PC-3 (cell line): ENCODE measurements at regions not wholly inside any gene's neighbourhood (a gene's known extent, or its start where the extent isn't known, plus 50 kb on each side); places are given as distances from the start of the nearest gene placed in this dataset.

Experiments
- ATAC-seq: fragments of 200-7000 bp; cut with Tn5 transposase; 2 replicates; pipeline ENCODE4 v1.9.1; 2020; ENCODE audit warnings: mild to moderate bottlenecking, moderate library complexity
- BruUV-seq: library from RNA; stranded (reverse); fragments of 400-500 nt; replicated peaks from 2 replicates; lab custom pipeline; 2021; lab: Mats Ljungman, UMichigan
- CTCF ChIA-PET: fragments of 300-600 bp; sonication (Branson Sonifier 250); formaldehyde crosslinking; loops from one replicate; lab custom pipeline; 2022; ENCODE audit warnings: antibody characterized with exemption; lab: Charles Lee
- POLR2A ChIA-PET: fragments of 300-600 bp; sonication (Branson Sonifier 250); formaldehyde crosslinking; loops from one replicate; lab custom pipeline; 2022; ENCODE audit warnings: antibody characterized with exemption; ENCODE audit not compliant: unreplicated experiment; lab: Charles Lee
- DNase-seq: peaks from one replicate; pipeline ENCODE4 v3.0.0-alpha.2; 2015
- H2AFZ ChIP-seq: fragments of 300-600 bp; sonication (generic); 2 replicates; pipeline ENCODE4 v1.6.0; 2016; ENCODE audit warnings: antibody characterized with exemption, low read length
- H3F3A ChIP-seq: fragments of 300-600 bp; sonication (generic); one replicate; pipeline ENCODE4 v1.6.0; 2017; ENCODE audit warnings: antibody characterized with exemption, low read length, control low read depth, mild to moderate bottlenecking; ENCODE audit not compliant: unreplicated experiment
- H3K27ac ChIP-seq: fragments of 300-600 bp; sonication (generic); 2 replicates; pipeline ENCODE4 v1.5.1; 2016; ENCODE audit warnings: mild to moderate bottlenecking, low read length
- H3K27me3 ChIP-seq: fragments of 300-600 bp; sonication (generic); 2 replicates; pipeline ENCODE4 v1.6.1; 2016; ENCODE audit warnings: low read length, mixed read lengths
- H3K36me3 ChIP-seq: fragments of 300-600 bp; sonication (generic); 2 replicates; pipeline ENCODE4 v1.6.1; 2016; ENCODE audit warnings: low read depth, mixed run types, low read length, mixed read lengths
- H3K4me1 ChIP-seq: fragments of 300-600 bp; sonication (generic); 2 replicates; pipeline ENCODE4 v1.5.1; 2016; ENCODE audit warnings: low read length; ENCODE audit not compliant: insufficient read depth
- H3K4me2 ChIP-seq: fragments of 300-600 bp; sonication (generic); 2 replicates; pipeline ENCODE4 v1.6.0; 2016; ENCODE audit warnings: low read length
- H3K4me3 ChIP-seq: fragments of 300-600 bp; sonication (generic); 2 replicates; pipeline ENCODE4 v1.5.1; 2016; ENCODE audit warnings: mild to moderate bottlenecking, low read length, mixed read lengths
- H3K79me2 ChIP-seq: fragments of 300-600 bp; sonication (generic); 2 replicates; pipeline ENCODE4 v1.6.1; 2017; ENCODE audit warnings: low read length, mixed read lengths
- H3K9ac ChIP-seq: fragments of 300-600 bp; sonication (generic); 2 replicates; pipeline ENCODE4 v1.6.0; 2016; ENCODE audit warnings: mild to moderate bottlenecking, low read length
- H3K9me2 ChIP-seq: fragments of 300-600 bp; sonication (generic); replicated peaks from 2 replicates; pipeline ENCODE4 v1.6.1; 2016; ENCODE audit warnings: mixed run types, low read length, mixed read lengths
- H3K9me3 ChIP-seq: fragments of 300-600 bp; sonication (generic); 2 replicates; pipeline ENCODE4 v1.6.1; 2016; ENCODE audit warnings: low read length, mixed read lengths
- H4K20me1 ChIP-seq: fragments of 300-600 bp; sonication (generic); 2 replicates; pipeline ENCODE4 v1.6.1; 2016; ENCODE audit warnings: low read length, mixed read lengths
- EZH2 ChIP-seq: fragments of 300-600 bp; sonication (generic); IDR thresholded peaks from one replicate; pipeline ENCODE4 v1.6.1; 2017; ENCODE audit warnings: antibody characterized with exemption, mild to moderate bottlenecking, low read length; ENCODE audit not compliant: unreplicated experiment
- EZH2phosphoT487 ChIP-seq: fragments of 300-600 bp; sonication (generic); IDR thresholded peaks from 2 replicates; pipeline ENCODE4 v1.6.1; 2018; ENCODE audit warnings: mild to moderate bottlenecking, antibody characterized with exemption, low read length, borderline replicate concordance
- intact Hi-C: fragments of 100-400 bp; cut with micrococcal nuclease; formaldehyde crosslinking; loops from 2 replicates; pipeline ENCODE4 v1.9.0; 2023
- TF ChIP-seq, protein P1 (sequence below): fragments of 300-600 bp; sonication (generic); conservative IDR thresholded peaks from 2 replicates; pipeline ENCODE4 v1.5.1; 2017; ENCODE audit warnings: antibody characterized with exemption, low read depth, mild to moderate bottlenecking, low read length

GRCh38 chr12:90233168-90234100 is 524.8 kb upstream of the ATP2B1 start:
- intact Hi-C loops: no loop called here
- H3K9me3 ChIP-seq: no peaks in the 10 kb centered on the region
- H3K27ac ChIP-seq: no peak overlapping the region
- H3K79me2 ChIP-seq: no peaks in the 10 kb centered on the region
- DNase-seq: no peak
- no peak overlapping the region for H3K4me2 ChIP-seq
- ChIA-PET CTCF (no interaction called here), POLR2A (no interaction called here)
- no peaks in the 10 kb centered on the region for H4K20me1 ChIP-seq
- H3F3A ChIP-seq: no peaks in the 10 kb centered on the region
- ATAC-seq: no peak
- TF ChIP-seq EZH2 (no peak), EZH2phosphoT487 (no peak)
- TF ChIP-seq, protein P1, sequence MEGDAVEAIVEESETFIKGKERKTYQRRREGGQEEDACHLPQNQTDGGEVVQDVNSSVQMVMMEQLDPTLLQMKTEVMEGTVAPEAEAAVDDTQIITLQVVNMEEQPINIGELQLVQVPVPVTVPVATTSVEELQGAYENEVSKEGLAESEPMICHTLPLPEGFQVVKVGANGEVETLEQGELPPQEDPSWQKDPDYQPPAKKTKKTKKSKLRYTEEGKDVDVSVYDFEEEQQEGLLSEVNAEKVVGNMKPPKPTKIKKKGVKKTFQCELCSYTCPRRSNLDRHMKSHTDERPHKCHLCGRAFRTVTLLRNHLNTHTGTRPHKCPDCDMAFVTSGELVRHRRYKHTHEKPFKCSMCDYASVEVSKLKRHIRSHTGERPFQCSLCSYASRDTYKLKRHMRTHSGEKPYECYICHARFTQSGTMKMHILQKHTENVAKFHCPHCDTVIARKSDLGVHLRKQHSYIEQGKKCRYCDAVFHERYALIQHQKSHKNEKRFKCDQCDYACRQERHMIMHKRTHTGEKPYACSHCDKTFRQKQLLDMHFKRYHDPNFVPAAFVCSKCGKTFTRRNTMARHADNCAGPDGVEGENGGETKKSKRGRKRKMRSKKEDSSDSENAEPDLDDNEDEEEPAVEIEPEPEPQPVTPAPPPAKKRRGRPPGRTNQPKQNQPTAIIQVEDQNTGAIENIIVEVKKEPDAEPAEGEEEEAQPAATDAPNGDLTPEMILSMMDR: no peak
- peaks cover 9% of the 10 kb centered on the region for H3K4me1 ChIP-seq
- BruUV-seq: no TSS peak
- H3K9ac ChIP-seq: no peak overlapping the region
- no peak overlapping the region for H3K4me3 ChIP-seq
- no peaks in the 10 kb centered on the region for H3K9me2 ChIP-seq
- H2AFZ ChIP-seq: no peak overlapping the region
- no peaks in the 10 kb centered on the region for H3K36me3 ChIP-seq
- H3K27me3 ChIP-seq: no peaks in the 10 kb centered on the region

GRCh38 chr12:90229407-90230170 is 521.0 kb upstream of the ATP2B1 start:
- peaks cover 9% of the 10 kb centered on the region for H3K4me1 ChIP-seq
- peak; percentile 40 for DNase-seq
- no peaks in the 10 kb centered on the region for H3K9me3 ChIP-seq
- no TSS peak for BruUV-seq
- no peaks in the 10 kb centered on the region for H3K27me3 ChIP-seq
- no peaks in the 10 kb centered on the region for H3K79me2 ChIP-seq
- H3K36me3 ChIP-seq: no peaks in the 10 kb centered on the region
- CTCF ChIA-PET: no interaction called here
- no peaks in the 10 kb centered on the region for H3K9me2 ChIP-seq
- peak; percentile 31; the same call in 1 of the 2 replicates for ATAC-seq
- H4K20me1 ChIP-seq: no peaks in the 10 kb centered on the region
- H3K4me2 ChIP-seq: no peak overlapping the region
- POLR2A ChIA-PET: no interaction called here
- 0 out of 2 replicates have a peak overlapping the region, but pooled peaks have one; percentile 1 for H2AFZ ChIP-seq
- TF ChIP-seq, protein P1: no peak
- no peak for TF ChIP-seq EZH2
- TF ChIP-seq EZH2phosphoT487: no peak
- no peaks in the 10 kb centered on the region for H3F3A ChIP-seq
- no peak overlapping the region for H3K4me3 ChIP-seq
- H3K9ac ChIP-seq: no peak overlapping the region
- H3K27ac ChIP-seq: no peak overlapping the region
- intact Hi-C loops: no loop called here
